IPS DF 4.7 (cell line): ENCODE measurements at regions not wholly inside any gene's neighbourhood (a gene's known extent, or its start where the extent isn't known, plus 50 kb on each side); places are given as distances from the start of the nearest gene placed in this dataset.

Experiments
- DNase-seq: peaks from one replicate; pipeline ENCODE4 v3.0.0-alpha.2; 2013; ENCODE audit warnings: low spot score; ENCODE audit errors: extremely low read depth

DNA sequence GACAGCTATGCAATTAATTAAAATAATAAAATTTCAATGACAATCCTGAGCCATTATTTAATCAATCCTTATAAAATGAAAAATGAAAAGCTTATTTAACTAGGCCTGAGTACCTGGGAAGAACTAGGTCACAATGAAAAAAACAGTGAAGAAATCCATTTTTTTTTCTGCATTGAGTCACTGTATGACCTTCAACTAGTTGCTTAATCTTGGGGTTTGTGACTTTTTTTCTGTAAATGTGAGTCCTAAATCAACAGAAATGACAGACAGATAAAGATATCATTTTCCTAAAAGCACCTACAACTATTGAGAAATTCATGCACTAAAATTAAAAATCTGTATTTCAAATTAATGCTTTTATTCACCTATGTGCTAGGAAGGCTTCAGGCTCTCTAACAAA, 96.8 kb downstream of the TMEM26 start:
- DNase-seq: no peak

DNA sequence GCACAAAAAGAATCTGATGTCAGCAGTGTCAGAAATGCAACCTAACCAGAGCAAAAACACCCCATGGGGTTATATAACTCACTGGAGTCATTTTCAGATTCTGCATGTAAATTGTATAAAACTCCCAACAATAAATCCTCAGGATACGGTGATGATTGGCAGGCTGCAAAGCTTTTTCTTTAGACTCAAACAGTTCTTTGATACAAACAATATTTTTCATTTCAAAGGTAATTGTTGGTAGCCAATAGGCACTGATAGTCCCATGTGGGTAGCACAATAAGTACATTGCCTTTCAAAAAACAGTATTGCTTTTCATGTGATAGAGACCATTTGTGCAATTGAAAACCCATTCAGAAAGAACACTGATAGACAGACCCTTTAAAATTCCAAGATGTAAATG, 98.0 kb downstream of the TMEM26 start:
- no peak for DNase-seq

DNA sequence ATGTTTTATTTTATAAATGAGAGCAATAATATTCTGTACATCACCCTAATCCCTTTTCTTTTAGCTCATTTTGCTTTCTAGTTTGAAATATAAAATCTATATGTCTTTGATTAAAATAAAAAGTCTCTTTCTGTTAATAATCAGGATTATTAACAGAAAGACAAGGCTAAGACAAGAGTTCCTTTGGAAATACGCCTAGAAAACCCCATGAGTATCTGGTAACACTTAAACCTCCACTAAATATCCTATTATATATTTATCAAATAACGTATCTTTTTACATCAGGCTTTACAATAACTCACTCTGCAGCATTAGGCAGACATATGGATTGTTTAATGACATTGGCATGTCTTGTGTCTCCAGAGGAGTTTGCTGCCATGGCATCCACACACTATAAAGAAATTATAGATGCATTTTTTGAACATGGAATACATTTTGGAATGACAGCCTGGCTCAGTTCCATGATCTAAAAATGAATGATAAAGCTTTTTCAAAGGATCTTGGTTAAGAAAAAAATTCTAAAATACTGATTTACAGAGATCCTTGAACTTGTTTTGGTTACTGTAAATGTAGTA, 98.7 kb downstream of the TMEM26 start:
- no peak for DNase-seq

DNA sequence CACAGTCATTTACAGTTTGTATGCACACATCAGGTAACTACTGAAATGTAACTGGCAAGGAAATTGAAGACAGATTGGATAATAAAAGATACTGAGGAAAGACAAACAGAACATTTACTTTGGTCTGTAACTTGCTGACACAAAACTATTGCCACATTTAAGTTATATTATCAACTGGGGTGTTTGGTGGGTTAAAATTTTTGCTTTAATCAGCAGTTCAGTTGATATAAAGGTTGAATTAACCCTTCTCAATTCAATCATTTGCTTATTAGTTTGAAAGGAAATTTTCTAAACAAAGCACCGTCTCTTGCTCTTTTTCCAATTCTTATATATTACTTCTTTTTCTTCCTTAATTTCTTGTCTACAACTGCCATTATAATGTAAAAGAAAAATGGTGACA, 102.4 kb downstream of the TMEM26 start:
- DNase-seq: no peak

DNA sequence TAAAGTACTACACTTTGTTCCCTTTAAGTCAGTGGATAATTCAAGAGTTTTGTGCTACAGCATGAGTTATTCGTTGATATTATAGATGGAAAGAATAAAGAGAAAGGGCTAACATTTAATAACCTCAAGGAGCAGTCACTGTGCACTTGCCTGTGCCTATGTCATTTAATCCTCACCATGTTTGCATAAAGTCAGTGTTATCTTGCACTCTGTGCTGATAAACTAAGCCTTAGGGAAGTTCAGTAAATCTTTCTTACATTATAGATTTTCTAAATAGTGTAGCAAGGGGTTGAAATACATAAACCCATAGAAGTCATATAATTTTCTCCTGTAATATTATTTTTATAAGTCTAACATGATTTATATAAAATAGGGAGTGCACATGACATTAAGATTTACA, 103.1 kb downstream of the TMEM26 start:
- DNase-seq: no peak

DNA sequence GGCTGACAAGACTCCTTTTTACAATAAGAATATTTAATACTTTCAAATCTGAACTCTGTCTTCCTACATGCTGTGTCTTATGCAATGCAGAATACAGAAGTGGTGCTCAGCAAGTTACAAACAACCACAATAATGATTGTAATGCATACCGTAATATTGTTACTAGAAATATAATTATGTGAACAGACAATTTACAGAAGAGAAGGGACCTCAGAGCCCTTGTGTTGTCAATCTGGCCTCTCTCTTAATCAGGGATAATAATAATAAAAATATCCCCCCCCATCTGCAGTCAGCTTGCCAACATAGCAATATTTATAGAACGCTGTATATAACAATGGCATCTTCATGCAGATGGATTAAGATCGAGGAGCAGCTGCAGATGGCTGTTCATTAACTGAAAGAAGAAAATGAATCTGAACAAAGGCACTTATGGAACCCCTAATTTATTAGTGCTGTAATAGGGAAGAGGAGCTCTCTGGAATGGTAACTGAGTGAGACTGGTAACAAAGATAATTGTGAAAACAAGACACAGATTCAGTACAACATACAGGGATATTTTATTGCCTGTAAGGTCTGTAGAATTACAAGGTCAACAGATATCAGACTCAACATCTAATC, 106.3 kb downstream of the TMEM26 start:
- no peak for DNase-seq

DNA sequence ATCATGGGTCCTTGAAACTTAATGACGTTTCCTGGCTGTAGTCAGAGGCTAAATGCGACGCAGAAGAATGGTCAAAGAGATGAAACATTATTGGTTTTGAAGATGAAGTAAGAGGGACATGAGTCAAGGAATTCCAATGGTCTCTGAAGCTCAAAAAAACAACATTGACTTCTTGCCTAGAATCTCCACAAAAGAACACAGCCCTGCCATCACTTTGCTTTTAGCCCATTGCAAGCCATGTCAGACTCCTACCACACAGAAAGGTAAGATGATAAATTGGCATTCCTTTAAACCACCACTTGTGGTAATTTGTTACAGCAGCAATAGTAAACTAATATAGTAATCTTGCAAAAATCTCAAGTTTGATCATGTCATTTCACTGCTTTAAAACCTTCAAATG, 109.4 kb downstream of the TMEM26 start:
- no peak for DNase-seq

DNA sequence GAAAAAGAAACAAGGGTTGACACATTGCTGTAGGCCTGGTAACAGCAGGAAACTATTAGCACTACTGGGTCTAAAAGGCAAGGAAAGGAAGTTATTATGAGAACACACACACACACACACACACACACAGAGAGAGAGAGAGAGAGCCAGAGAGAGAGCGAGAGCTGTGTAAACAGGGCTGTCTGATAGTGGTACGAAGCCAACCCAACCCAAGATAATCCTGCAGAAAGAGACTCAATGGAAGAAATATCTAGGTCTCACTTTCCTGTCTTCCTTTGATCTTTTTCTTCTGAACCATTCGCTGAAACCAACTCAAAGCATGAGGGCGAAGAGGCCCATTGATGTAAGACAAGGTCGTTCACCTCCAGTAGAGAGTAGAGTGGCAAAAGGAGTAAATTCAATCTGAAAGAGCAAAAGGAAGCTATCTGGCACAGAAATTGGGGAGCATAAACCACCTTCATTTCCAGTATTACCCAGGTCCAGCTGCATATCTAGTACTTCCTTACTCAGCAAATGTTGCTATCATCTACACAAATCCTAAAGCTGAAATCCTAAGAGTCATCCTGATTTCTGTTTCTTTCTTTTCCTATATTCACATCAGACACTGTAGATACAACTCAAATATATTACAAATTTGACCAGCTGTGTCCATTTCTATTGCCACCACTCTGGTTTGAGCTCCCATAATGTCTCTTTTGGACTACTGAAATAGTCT, 110.2 kb downstream of the TMEM26 start:
- DNase-seq: no peak

DNA sequence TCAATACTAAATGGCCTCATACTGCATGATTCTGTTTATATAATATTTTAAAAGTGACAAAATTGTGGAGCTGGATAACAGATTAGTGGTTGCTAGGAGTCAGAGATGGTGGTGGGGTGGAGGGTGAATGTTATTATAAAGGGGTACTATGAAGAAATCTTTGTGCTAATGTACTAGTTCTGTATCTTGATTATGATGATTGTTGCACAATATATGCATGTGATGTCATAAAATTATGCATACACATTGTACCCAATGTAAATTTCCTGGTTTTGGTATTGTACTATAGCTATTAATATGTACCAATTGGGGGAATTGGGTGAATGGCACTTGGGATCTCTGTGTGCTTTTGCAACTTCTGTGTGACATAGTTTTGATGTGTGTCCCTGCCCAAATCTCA, 112.2 kb downstream of the TMEM26 start:
- DNase-seq: no peak

DNA sequence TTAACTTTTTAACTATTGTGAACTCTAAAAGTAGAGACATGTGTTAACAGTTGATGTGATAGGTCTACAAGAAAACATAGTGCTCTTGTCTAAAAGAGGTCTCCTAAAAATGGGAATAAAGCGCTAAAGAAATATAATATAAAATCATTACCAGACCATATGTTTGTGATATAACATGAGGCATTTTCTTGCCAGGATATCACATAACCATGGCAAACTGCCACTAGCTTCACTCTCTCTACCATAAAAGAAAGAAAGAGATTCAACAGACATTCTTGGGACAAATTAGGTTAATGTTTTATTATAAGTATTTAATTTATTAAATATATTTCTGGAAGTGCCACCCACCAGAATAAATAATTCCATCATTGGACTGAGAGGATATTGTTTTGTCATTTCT, 115.0 kb downstream of the TMEM26 start:
- no peak for DNase-seq

DNA sequence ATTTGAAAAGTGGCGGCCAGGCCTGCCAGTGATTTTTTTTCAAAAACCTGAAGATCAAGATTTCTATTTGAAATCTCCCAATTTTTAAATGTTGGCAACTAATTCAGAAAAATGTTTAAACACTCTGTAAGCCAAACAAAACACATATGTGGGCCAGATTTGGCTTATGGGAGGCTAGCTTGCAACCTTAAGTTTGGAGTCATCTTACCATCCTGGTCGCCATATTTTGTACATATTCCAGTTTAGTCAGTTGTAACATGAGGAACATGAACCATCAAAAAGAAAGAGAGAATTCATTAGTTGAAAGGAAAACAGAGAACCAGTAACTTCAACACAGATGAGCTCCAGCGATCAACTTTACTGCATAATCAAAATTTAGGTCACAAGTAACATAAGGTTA, 115.4 kb downstream of the TMEM26 start:
- no peak for DNase-seq

DNA sequence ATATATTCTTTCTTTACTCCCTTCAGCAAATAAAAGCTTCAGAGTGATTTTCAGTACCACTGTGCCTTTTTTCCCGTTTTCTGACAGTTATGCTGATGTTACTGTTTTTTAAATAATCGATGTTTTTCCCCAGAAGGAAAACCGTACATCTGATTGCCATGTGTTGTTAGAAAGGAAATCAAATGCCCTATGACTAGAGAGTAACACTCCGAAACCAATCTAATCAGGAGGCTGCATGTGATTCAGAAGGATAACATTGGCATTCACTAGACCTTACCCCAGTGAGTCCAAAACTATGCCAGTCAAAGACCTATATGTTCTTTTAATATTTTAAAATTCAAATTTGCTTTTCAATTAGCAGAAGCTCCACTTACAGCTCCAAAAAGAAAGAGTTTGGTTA, 116.3 kb downstream of the TMEM26 start:
- no peak for DNase-seq

DNA sequence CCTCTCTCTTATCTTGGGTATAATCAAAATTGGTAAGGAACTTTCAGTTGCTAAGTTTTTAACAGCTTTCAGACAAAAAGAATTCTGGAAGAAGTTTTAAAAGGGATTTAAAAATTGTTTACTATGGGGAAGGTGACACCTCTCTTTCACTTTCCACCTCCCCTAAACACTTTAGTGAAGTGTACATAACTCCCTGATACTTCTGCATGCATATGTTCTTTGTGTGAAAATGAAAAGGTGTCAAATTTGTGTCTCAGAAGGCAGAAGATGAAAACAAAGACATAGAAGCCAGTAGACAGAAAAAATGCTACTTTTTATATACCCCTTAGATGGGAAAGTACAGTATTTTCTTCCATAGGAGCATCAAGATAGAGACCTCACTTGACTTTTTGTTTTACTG, 117.8 kb downstream of the TMEM26 start:
- DNase-seq: no peak

DNA sequence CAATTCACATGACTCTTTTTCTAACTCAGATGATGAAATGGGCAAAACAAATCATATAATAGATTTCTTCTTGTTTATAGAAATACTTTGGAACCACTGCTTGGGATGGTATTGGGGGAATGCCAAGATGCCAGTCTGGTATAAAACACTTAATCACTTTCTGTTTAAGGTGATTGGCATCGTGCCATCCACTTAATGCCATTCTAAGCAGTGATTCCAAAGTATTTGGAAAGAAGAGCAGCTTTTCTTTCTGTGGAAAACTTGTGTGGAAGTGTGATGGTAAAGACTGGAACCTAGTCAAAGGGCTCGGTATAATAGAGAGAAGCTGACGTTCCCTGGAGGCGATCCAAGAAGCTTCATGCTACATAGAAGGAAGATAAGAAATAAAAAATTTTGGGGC, 120.6 kb downstream of the TMEM26 start:
- DNase-seq: no peak

DNA sequence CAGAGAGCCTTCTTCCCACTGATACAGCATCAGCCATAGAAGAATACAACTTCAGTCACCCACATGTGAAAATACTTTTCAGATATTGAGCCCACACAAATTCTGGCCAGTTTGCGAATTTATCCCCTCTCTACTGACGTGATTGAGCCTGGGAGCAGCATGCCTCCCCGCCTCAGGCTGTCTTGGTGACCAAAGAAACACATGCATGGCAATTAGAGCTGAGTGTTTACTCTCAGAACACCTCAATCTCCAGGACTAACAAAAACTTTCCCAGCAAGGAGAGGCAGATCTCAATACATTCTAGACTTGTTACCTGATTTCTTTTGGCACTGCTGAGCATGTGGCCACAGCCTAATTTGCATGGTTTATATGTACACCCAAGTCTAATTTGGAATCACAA, 122.5 kb downstream of the TMEM26 start:
- DNase-seq: no peak

DNA sequence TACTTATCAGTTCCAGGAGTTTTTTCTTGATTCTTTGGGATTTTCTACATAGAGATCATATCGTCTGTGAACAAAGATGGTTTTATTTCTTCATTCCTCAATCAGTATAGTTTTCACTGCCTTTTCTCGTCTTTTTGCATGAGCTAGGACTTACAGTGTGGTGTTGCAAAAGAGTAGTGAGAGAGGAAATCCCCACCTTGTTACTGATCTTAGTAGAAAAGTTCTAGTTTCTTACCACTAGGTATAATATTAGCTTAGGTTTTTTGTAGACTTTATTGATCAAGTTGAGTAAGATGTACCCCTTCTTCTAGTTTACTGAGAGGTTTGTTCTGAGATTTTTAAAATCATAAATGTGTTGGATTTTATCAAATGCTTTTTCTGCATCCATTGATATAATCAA, 123.3 kb downstream of the TMEM26 start:
- no peak for DNase-seq

DNA sequence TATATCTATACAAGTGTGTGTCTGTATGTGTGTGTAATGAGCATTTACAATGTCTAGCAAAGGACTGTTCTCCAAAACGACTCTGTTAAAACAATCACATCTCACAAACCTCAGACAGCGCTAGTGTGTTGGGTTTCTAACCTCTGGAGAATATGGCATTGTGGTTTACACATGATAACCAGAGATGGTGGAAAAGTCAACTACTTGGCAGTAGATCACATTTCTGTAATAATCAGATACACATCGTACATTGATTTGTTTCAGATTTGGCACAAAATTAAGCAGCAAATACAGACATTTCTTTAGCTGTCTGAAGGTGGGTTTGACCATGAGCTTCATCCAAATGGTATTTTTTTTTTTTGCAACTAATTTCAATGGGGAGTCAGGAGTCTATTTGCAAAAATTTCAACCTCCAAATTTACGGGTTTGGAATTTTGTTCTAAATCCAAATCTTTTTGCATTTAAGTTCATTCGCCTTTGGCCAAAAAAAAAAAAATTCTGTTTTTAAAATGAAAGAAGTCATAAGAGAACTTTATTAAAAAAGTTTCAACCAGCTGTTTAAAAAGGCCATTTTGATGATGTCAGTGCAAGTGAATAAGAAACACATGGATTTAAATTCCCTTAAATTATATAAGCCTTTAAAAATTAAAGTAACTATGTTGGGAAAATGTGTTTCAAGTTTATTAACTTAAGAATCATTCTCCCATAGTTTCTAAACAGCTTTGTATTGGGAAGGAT, 127.8 kb downstream of the TMEM26 start:
- no peak for DNase-seq

DNA sequence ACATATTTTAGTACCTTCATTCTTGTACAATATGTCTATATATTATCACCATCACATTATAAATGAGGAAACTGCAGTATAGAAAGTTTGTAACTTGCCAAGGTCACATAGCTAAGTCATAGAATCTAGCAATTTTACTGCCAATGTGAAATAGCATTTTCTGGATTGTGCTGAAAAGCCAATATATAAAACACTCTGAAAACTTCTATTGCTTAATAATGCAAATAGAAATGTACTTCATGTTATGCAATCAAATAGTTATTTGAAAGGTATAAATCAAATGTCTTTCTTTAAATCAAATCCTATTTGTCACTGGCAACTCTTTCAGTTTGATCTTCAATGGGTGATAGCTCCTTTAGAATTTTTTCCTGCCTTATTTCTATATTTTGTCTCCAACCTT, 129.5 kb downstream of the TMEM26 start:
- no peak for DNase-seq

DNA sequence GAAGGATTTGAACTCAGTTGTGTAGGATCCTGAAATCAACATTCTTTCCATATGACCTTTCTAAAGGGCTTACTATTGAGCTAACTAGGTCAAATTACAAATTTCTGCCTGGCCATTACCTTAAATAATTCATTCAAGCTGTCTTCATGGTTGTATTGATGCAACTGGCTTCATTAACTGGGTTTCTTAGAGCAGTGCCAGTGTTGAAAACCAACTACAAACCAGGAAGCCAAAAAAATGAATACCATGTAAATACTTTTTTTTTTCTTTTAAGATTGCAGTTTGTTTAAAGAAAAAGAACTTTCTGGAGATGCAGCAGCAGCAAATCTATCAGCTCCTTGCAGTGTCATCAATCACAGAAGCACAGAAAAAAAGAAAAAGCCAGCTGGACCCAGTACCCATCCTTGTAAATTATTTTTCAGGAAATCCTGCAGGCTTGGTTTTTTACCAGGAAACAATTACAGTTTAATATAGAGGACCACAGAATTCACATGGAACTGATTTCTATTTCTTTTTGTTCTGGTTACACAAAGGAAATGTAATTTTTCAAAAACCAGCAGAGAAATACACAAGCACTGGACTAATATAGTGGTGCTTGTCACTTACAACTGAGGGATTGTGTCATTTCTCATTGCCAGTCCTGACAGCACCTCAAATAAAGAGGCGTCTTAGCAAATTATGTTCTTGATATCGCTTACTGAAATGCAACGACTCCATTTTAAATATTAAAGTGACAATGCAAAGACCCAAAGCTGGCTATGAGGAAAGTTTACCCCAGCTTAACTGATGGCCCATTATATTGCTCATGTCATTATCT, 131.9 kb downstream of the TMEM26 start:
- DNase-seq: no peak

DNA sequence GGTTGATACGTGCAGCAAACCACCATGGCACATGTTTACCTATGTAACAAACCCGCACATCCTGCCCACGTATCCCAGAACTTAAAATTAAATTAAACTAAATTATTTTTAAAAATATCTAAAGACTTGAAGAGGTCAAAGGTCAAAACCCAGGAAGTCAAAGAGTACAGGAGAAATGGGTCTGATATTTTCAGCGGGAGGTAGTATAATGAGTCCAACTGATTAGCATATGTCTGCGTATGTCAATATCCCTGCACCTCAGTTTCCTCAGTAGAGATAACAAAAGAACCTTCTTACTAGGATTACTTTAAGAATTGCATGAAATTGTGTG, 133.0 kb downstream of the TMEM26 start:
- DNase-seq: no peak

DNA sequence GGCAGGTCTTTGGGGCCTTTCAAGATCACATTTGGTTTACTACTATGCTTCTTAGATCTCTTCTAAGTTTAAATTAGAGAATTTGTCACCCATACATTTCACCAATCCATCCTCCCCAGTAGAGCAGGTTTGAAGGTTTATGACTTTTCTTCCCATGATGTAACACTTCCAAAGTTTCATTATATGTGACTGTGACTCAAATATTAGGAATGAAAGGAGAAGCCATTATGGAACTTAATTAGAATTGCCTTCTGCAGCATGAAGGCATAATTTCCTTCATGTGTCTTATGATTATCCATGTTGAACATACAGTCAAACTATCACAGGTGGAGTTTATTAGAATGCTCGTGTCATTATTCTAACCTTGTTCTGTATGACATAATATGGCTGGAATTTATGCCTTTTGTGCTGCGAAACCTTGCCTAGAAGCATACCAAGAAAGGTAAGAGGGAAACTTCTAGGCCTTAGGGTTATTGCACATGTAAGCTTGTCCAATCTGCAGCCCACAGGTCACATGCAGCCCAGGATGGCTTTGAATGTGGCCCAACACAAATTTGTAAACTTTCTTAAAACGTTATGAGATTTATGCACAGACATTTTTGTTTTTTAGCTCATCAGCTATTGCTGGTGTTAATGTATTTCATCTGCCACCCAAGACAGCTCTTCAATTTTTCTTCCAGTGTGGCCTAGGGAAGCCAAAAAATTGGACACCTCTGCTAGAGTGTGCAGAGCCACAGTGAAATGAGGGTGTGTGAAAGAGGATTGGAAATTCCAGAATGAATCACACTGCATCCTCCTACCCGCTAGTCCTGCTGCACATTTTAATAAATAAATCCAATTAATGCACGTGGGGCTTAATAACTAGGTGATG, 133.6 kb downstream of the TMEM26 start:
- DNase-seq: no peak
